MCF 10A (cell line): ENCODE measurements at regions not wholly inside any gene's neighbourhood (a gene's known extent, or its start where the extent isn't known, plus 50 kb on each side); places are given as distances from the start of the nearest gene placed in this dataset.

ENCODE experiments used
- BruUV-seq: library from RNA; stranded (reverse); fragments of 400-500 nt; replicated peaks from 2 replicates; lab custom pipeline; 2021; lab: Mats Ljungman, UMichigan
- CTCF ChIA-PET: fragments of 300-600 bp; sonication (Branson Sonifier 250); formaldehyde crosslinking; extraction: SDS; loops from one replicate; lab custom pipeline; 2021; ENCODE audit warnings: antibody characterized with exemption, inconsistent platforms; lab: Yijun Ruan, JAX
- POLR2A ChIA-PET: fragments of 300-600, 350-650 bp; sonication (Branson Sonifier 250); formaldehyde crosslinking; extraction: SDS; loops from one replicate; lab custom pipeline; 2020; ENCODE audit warnings: antibody characterized with exemption, inconsistent platforms; lab: Yijun Ruan, JAX
- DNase-seq: peaks from one replicate; pipeline ENCODE4 v3.0.0-alpha.2; 2018; ENCODE audit not compliant: unreplicated experiment
- H3K27ac Mint-ChIP-seq: one replicate; pipeline ENCODE4 v1.8.0; 2022; ENCODE audit warnings: mild to moderate bottlenecking, low read depth, mixed read lengths; ENCODE audit not compliant: unreplicated experiment
- H3K27me3 Mint-ChIP-seq: one replicate; pipeline ENCODE4 v1.8.0; 2022; ENCODE audit warnings: mixed read lengths; ENCODE audit not compliant: insufficient read depth, unreplicated experiment
- H3K36me3 Mint-ChIP-seq: one replicate; pipeline ENCODE4 v1.8.0; 2022; ENCODE audit warnings: mild to moderate bottlenecking, moderate library complexity, mixed read lengths; ENCODE audit not compliant: insufficient read depth, unreplicated experiment
- H3K4me1 Mint-ChIP-seq: one replicate; pipeline ENCODE4 v1.8.0; 2022; ENCODE audit warnings: mixed read lengths; ENCODE audit not compliant: insufficient read depth, unreplicated experiment
- H3K4me3 Mint-ChIP-seq: one replicate; pipeline ENCODE4 v1.8.0; 2022; ENCODE audit warnings: mild to moderate bottlenecking, moderate library complexity, mixed read lengths; ENCODE audit not compliant: unreplicated experiment
- H3K9me3 Mint-ChIP-seq: one replicate; pipeline ENCODE4 v1.8.0; 2022; ENCODE audit warnings: mixed read lengths; ENCODE audit not compliant: unreplicated experiment
- intact Hi-C: fragments of 100-400 bp; cut with micrococcal nuclease; formaldehyde crosslinking; loops from 2 replicates; pipeline ENCODE4 v1.14.1; 2022
- TF ChIP-seq, protein P1 (sequence below): fragments of 200-600 bp; IDR thresholded peaks from one replicate; pipeline ENCODE4 v1.8.0; 2022; ENCODE audit warnings: antibody characterized with exemption, mild to moderate bottlenecking; ENCODE audit not compliant: unreplicated experiment

DNA sequence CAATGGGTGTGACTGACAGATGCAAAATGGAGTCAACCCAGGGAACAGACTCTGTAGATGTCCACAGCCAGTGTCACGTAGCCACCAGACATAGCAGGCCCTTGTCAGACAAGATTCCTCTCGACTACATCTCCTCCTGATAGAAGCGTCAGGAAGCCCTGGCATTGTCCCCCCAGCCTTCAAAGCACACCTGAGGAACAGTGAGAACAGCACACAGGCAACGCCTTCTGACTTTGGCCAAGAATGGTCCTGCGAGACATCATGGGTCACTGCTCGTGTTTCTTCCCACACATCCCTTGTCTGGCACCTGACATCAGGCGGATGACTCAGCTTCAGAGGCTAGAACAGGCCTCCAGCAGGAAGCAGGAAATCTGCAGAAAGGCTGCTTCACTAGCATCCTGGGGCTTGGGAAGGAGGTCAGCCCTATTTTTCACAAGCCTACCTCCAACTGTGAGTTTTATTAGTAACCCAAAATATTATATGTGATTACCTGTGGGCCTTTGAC, 52.8 kb upstream of the GPR26 start:
- H3K4me3 Mint-ChIP-seq: no peak overlapping the region
- no peaks in the 10 kb centered on the region for H3K4me1 Mint-ChIP-seq
- DNase-seq: no peak
- peaks cover 25% of the 10 kb centered on the region for H3K27me3 Mint-ChIP-seq
- no peaks in the 10 kb centered on the region for H3K36me3 Mint-ChIP-seq
- intact Hi-C loops: no loop called here
- H3K27ac Mint-ChIP-seq: no peak overlapping the region
- no peaks in the 10 kb centered on the region for H3K9me3 Mint-ChIP-seq
- ChIA-PET POLR2A (no interaction called here), CTCF (interaction anchor here (0.6 to 1.3 kb wide), 2 partner anchors 31 to 178 kb away, joined by 3 to 4 read pairs; no protein-coding TSS in a partner anchor)
- BruUV-seq: no TSS peak
- TF ChIP-seq, protein P1, sequence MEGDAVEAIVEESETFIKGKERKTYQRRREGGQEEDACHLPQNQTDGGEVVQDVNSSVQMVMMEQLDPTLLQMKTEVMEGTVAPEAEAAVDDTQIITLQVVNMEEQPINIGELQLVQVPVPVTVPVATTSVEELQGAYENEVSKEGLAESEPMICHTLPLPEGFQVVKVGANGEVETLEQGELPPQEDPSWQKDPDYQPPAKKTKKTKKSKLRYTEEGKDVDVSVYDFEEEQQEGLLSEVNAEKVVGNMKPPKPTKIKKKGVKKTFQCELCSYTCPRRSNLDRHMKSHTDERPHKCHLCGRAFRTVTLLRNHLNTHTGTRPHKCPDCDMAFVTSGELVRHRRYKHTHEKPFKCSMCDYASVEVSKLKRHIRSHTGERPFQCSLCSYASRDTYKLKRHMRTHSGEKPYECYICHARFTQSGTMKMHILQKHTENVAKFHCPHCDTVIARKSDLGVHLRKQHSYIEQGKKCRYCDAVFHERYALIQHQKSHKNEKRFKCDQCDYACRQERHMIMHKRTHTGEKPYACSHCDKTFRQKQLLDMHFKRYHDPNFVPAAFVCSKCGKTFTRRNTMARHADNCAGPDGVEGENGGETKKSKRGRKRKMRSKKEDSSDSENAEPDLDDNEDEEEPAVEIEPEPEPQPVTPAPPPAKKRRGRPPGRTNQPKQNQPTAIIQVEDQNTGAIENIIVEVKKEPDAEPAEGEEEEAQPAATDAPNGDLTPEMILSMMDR: no peak

DNA sequence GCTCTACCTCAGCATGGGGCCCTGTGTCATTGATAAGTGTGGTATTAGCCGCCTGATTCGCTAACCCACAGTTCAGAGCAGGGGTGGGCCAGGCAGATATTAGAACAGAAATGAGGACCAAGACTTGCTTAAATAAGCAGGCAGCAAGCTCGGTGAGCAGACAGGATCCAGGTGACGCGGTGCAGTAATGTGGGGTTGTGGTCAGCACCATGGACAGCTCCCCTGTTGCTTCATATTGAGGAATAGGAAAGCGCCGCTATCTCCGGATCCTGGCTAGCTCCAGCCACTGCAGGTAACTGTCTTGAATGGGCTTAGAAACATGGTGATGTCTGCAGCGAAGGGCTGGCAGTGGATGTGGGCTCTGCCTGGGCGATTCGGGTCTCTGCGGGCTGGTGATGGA, 51.3 kb upstream of the GPR26 start:
- H3K27me3 Mint-ChIP-seq: peaks cover 23% of the 10 kb centered on the region
- no peaks in the 10 kb centered on the region for H3K36me3 Mint-ChIP-seq
- TF ChIP-seq, protein P1: no peak
- ChIA-PET POLR2A (interaction anchor here (0.5 kb wide), 1 partner anchor 32 kb away, joined by 4 read pairs; no protein-coding TSS in a partner anchor), CTCF (interaction anchor here (0.6 to 1.3 kb wide), 3 partner anchors 32 to 1782 kb away, joined by 3 to 4 read pairs (median 3); no protein-coding TSS in a partner anchor)
- no peak overlapping the region for H3K27ac Mint-ChIP-seq
- DNase-seq: peak; percentile 68
- BruUV-seq: no TSS peak
- H3K4me3 Mint-ChIP-seq: no peak overlapping the region
- no peaks in the 10 kb centered on the region for H3K9me3 Mint-ChIP-seq
- intact Hi-C loops: no loop called here
- no peaks in the 10 kb centered on the region for H3K4me1 Mint-ChIP-seq
